GM12875 (cell line): ENCODE measurements at regions not wholly inside any gene's neighbourhood (a gene's known extent, or its start where the extent isn't known, plus 50 kb on each side); places are given as distances from the start of the nearest gene placed in this dataset.

Experiments used
- H3K4me3 ChIP-seq: one replicate; pipeline ENCODE4 v1.5.1; 2011; ENCODE audit warnings: low read depth, low read length, control low read depth
- TF ChIP-seq, protein P1 (sequence below): IDR thresholded peaks from 2 replicates; pipeline ENCODE4 v1.5.1; 2011; ENCODE audit warnings: low read depth, mild to moderate bottlenecking, control low read depth, inconsistent platforms, low read length, moderate library complexity, borderline replicate concordance; ENCODE audit not compliant: insufficient read depth

DNA sequence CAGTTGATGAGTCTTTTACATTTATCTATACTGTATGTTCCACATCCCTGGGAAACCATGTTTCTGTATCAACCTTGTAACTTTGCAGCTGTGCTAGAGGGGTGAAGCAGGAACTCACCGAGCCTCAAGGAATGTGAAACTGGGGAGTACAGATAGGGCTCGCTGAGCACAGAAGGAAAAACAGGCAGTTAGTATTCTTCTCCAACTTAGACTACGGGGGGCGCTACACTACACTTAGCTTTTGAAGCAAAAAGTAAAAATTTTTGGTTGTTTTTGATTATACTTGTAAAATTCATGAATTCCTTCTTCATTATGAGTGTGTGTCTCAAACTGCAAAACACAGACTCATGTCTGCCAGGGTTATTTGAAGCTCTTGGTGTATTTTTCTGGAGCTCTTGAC, 132.7 kb upstream of the RGMA start:
- no peak overlapping the region for H3K4me3 ChIP-seq
- TF ChIP-seq, protein P1, sequence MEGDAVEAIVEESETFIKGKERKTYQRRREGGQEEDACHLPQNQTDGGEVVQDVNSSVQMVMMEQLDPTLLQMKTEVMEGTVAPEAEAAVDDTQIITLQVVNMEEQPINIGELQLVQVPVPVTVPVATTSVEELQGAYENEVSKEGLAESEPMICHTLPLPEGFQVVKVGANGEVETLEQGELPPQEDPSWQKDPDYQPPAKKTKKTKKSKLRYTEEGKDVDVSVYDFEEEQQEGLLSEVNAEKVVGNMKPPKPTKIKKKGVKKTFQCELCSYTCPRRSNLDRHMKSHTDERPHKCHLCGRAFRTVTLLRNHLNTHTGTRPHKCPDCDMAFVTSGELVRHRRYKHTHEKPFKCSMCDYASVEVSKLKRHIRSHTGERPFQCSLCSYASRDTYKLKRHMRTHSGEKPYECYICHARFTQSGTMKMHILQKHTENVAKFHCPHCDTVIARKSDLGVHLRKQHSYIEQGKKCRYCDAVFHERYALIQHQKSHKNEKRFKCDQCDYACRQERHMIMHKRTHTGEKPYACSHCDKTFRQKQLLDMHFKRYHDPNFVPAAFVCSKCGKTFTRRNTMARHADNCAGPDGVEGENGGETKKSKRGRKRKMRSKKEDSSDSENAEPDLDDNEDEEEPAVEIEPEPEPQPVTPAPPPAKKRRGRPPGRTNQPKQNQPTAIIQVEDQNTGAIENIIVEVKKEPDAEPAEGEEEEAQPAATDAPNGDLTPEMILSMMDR: no peak

DNA sequence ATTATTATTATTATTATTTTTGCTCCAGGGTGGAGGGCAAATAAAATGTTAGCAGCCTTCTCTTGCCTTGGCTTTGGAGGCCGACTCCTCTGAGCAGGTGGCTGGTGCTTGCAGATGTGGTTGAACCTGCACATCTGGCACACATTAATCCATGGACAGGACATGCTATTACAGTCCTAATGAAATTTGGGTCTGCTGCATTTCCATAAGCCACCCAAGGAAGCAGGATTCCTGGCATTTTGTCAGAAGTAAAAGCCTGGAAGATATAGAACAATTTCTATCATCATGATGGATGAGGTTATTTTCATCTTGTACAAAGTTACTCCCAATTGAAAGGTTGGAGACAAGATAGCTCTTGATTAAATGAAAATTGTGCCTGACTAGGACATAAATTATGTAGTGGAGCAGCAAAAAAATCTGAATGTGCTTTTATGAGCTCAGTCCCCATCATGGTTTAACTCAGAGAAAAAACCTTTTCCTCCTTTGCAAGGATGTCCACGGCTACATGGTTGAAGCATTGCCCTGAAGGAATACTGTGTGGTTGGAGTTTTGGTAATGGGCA, 130.9 kb upstream of the RGMA start:
- H3K4me3 ChIP-seq: no peak overlapping the region
- TF ChIP-seq, protein P1: no peak

DNA sequence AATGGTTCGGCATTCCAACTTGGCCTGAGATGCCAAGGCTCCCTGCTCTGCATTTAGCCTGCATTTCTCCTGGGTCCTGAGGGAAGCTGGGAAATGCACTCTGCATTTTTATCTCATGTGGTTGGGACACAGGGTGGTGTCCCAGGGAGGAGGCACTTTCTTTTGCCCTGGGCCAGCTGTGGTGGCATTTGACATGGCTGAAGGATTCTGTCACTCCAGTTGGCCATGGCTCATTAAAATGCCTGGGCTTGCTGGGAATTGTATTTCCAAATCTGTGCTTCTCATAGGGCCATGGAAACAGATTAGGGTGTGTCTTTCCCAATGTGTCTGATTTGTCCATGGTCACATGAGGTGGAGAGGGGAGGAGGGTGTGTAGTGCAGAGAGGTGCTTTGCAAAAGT, 128.3 kb upstream of the RGMA start:
- TF ChIP-seq, protein P1: no peak

DNA sequence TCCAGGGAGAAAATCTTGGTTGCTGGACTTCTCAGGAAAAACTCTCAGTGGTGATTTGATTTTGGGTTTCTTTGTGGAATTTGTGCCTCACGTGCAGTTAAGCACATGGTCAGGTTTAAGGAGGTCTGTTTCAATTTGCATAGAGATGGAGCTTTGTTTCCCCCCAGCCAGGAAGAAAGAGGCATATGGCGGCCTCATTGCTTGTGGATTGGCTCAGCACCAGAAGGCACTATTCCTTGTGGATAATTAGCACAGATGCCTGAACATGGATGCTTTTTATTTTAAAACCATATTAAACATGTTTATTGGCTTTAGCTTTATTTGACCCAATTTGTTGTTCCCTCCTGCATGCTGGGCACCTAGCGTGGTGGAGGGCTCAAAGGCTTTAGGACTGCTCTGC, 125.1 kb upstream of the RGMA start:
- H3K4me3 ChIP-seq: no peak overlapping the region
- TF ChIP-seq, protein P1: no peak

More for the DNA sequence above, 128.3 kb upstream of the RGMA start:
- no peak overlapping the region for H3K4me3 ChIP-seq

DNA sequence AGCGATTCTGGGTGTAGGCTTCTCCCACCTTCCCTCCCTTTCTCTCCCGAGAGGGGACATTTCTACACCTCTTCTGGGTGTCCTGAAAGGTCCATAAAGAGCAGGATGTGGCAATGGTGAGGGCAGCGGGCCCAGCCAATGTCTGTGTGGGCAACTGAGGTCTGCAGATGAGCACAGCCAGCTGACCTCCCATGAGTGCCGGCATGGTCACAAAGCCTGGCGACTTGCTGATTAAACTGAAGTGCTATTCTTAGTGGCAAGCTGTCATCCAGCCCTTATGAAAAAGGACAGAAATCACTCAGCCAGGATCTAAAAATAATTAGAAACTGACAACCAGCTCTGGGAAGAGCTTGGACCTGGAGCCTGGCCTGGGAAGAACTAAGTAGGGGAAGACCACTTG, 124.3 kb upstream of the RGMA start:
- no peak overlapping the region for H3K4me3 ChIP-seq
- TF ChIP-seq, protein P1: no peak

DNA sequence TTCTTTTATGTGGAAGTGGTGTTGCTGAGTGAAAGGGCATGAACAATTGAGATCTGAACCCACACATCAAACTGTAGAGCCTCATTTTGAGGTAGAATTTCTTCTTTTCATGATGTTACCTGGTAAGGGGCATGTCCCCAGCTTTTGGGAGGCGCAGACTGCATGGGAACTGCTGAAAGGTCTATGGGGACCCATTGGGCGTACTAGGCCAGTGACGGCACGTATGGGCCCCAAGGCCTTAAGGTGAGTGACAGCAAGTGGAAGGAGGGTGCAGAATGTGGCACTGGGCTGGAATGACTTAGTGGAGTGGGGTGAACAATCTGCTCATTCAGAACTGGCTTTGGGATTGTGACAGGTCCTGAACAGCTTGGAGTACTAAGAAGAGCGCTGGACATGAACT, 123.6 kb upstream of the RGMA start:
- TF ChIP-seq, protein P1: no peak

DNA sequence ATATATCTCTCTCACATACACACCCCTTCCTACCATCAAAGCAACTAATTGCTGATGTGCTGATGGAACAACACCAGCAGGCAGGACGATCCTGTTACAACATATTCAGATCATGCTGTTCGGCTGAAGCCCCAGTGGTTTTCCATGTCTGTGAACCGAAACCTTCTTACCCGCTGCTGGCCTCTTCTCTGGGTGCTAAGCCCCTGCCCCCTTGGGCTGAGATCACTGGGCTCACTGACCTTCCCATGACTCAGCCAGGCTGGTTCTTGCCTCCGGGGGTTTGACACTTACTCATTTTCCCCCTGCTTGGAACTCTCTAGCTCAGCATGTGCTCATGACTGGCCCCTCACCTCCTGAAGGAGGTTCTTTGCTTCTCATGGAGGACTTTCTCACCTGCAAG, 122.0 kb upstream of the RGMA start:
- no peak overlapping the region for H3K4me3 ChIP-seq
- TF ChIP-seq, protein P1: no peak

More for the DNA sequence above, 123.6 kb upstream of the RGMA start:
- H3K4me3 ChIP-seq: no peak overlapping the region
